ENCODE measurements at regions not wholly inside any gene's neighbourhood (a gene's known extent, or its start where the extent isn't known, plus 50 kb on each side); places are given as distances from the start of the nearest gene placed in this dataset.

DNA sequence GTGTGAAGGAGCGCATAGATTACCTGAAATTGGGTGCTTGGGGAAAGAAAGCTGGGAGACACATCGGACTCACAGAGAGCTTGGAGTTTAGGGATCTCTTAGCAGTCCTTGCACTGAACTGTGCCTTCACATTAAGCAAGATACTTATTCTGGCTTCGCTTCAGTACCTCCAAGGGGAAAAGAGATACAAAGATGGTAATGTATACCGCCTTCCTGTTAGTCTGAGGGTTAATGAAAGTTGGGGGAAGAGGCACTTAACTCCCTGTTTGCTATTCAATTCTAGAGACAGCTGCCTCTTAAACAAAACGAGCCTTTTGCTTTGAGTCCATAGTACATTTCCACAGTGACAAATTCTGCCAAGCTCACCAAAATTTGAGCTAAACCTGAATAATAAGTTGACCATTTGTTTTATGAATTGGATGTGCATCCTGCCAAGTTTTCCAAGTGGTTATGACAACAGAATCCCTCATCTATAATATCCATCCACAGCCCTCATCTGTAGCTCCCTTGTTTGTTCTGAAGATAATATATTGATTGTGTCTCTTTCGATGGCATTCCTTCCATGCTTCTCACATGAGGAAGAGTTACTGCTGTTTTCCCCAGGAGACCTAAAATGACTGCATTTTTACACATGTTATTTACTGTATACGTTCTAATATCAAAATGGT lies 287.1 kb upstream of the ATP5MC3 start (continued):
- TF ChIP-seq KDM4A (IDR thresholded peaks at IDR 0.05; ENCODE audit: low read depth, low read length, severe bottlenecking) (no peak), TAF1 (IDR thresholded peaks at IDR 0.05; ENCODE audit: low read depth, low read length) (no peak), KDM5A (IDR thresholded peaks at IDR 0.05; ENCODE audit: low read length) (no peak)

Data from H1 (cell line).